ENCODE measurements at regions not wholly inside any gene's neighbourhood (a gene's known extent, or its start where the extent isn't known, plus 50 kb on each side); places are given as distances from the start of the nearest gene placed in this dataset.

DNA sequence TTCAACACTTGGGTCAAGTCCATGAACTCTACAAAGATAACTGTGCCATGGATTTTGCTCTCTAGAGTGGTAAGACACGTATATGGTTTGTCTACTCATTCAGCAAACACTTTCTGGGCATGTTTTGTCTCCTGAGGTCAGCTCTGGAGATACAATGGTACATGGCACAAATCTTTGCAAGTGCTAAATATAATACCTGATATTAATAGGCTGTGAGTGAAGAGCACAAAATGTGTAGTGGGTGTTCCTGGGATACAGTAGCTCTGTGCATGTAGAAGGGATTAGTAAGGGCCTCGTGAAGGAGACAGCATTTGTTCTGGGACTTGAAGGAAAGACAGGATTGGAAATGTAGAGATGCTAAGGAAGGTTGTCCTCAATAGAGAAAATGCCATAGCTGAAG, 360.9 kb downstream of the BCKDHB start (continued):
- TF ChIP-seq, protein P1, sequence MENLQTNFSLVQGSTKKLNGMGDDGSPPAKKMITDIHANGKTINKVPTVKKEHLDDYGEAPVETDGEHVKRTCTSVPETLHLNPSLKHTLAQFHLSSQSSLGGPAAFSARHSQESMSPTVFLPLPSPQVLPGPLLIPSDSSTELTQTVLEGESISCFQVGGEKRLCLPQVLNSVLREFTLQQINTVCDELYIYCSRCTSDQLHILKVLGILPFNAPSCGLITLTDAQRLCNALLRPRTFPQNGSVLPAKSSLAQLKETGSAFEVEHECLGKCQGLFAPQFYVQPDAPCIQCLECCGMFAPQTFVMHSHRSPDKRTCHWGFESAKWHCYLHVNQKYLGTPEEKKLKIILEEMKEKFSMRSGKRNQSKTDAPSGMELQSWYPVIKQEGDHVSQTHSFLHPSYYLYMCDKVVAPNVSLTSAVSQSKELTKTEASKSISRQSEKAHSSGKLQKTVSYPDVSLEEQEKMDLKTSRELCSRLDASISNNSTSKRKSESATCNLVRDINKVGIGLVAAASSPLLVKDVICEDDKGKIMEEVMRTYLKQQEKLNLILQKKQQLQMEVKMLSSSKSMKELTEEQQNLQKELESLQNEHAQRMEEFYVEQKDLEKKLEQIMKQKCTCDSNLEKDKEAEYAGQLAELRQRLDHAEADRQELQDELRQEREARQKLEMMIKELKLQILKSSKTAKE (IDR thresholded peaks at IDR 0.05; ENCODE audit: low read depth, poor library complexity, severe bottlenecking): no peak
- TF ChIP-seq CREB1 (IDR thresholded peaks at IDR 0.05; ENCODE audit: low read depth) (no peak), TCF7 (IDR thresholded peaks at IDR 0.05; ENCODE audit: borderline replicate concordance) (no peak), ZNF217 (IDR thresholded peaks at IDR 0.05) (no peak), ZNF207 (IDR thresholded peaks at IDR 0.05; ENCODE audit: borderline replicate concordance) (no peak)

DNA sequence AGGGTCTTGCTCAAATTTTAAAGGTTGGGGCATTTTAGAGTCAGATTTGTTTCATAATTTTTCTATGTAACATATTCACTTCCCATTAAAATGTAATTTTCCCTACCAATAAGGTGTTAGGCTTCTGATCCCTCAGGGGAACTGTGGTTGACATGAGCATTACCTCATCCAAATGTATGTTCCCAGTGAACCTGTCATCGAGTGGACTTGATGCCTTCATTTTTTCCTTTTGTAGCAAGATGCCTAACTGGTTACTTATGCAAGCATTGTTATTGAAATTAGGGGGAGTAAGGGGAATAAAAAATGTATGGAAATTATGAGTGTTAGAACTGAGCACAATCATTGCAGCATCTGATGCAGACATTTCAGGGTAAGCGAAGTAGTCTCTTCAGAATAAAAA, 360.5 kb downstream of the BCKDHB start:
- 87% methylated on average over 2 of the region's 2 CpGs for WGBS (ENCODE audit: insufficient coverage, insufficient replicate concordance, low lambda C conversion rate, missing lambda C conversion rate)
- no peak for ATAC-seq
- in situ Hi-C loops (cut with MboI): no loop called here
- TF ChIP-seq TCF3 (IDR thresholded peaks at IDR 0.05; ENCODE audit: borderline replicate concordance, insufficient read depth, low read depth, low read length): no peak
- TF ChIP-seq BMI1 (IDR thresholded peaks at IDR 0.05; ENCODE audit: borderline replicate concordance): no peak
- TF ChIP-seq PML (IDR thresholded peaks at IDR 0.05; ENCODE audit: low read length): no peak
- TF ChIP-seq ESRRA (IDR thresholded peaks at IDR 0.05; ENCODE audit: low read length): no peak
- TF ChIP-seq MEF2B (IDR thresholded peaks at IDR 0.05; ENCODE audit: partially characterized antibody, poor library complexity, severe bottlenecking): no peak
- no peak for TF ChIP-seq HDGF (IDR thresholded peaks at IDR 0.05)
- TF ChIP-seq POLR2AphosphoS2 (IDR thresholded peaks at IDR 0.05; ENCODE audit: low read depth, low read length): no peak
- no peak for TF ChIP-seq JUNB (IDR thresholded peaks at IDR 0.05)
- TF ChIP-seq, protein P2, sequence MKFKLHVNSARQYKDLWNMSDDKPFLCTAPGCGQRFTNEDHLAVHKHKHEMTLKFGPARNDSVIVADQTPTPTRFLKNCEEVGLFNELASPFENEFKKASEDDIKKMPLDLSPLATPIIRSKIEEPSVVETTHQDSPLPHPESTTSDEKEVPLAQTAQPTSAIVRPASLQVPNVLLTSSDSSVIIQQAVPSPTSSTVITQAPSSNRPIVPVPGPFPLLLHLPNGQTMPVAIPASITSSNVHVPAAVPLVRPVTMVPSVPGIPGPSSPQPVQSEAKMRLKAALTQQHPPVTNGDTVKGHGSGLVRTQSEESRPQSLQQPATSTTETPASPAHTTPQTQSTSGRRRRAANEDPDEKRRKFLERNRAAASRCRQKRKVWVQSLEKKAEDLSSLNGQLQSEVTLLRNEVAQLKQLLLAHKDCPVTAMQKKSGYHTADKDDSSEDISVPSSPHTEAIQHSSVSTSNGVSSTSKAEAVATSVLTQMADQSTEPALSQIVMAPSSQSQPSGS (IDR thresholded peaks at IDR 0.05; ENCODE audit: low read length): no peak
- TF ChIP-seq NBN (IDR thresholded peaks at IDR 0.05): no peak
- TF ChIP-seq, protein P3, sequence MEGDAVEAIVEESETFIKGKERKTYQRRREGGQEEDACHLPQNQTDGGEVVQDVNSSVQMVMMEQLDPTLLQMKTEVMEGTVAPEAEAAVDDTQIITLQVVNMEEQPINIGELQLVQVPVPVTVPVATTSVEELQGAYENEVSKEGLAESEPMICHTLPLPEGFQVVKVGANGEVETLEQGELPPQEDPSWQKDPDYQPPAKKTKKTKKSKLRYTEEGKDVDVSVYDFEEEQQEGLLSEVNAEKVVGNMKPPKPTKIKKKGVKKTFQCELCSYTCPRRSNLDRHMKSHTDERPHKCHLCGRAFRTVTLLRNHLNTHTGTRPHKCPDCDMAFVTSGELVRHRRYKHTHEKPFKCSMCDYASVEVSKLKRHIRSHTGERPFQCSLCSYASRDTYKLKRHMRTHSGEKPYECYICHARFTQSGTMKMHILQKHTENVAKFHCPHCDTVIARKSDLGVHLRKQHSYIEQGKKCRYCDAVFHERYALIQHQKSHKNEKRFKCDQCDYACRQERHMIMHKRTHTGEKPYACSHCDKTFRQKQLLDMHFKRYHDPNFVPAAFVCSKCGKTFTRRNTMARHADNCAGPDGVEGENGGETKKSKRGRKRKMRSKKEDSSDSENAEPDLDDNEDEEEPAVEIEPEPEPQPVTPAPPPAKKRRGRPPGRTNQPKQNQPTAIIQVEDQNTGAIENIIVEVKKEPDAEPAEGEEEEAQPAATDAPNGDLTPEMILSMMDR (IDR thresholded peaks at IDR 0.05 in 2 of 3, conservative IDR thresholded peaks at IDR 0.05 in 1 of 3; ENCODE audit: control insufficient read depth in 2 of 3, extremely low read depth in 1 of 3, insufficient read depth in 1 of 3, low read depth in 3 of 3, low read length in 3 of 3): no peak
- TF ChIP-seq STAT3 (IDR thresholded peaks at IDR 0.05; ENCODE audit: low read depth, low read length): no peak
- TF ChIP-seq FOXK2 (IDR thresholded peaks at IDR 0.05): no peak
- TF ChIP-seq, protein P4, sequence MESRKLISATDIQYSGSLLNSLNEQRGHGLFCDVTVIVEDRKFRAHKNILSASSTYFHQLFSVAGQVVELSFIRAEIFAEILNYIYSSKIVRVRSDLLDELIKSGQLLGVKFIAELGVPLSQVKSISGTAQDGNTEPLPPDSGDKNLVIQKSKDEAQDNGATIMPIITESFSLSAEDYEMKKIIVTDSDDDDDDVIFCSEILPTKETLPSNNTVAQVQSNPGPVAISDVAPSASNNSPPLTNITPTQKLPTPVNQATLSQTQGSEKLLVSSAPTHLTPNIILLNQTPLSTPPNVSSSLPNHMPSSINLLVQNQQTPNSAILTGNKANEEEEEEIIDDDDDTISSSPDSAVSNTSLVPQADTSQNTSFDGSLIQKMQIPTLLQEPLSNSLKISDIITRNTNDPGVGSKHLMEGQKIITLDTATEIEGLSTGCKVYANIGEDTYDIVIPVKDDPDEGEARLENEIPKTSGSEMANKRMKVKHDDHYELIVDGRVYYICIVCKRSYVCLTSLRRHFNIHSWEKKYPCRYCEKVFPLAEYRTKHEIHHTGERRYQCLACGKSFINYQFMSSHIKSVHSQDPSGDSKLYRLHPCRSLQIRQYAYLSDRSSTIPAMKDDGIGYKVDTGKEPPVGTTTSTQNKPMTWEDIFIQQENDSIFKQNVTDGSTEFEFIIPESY (IDR thresholded peaks at IDR 0.05): no peak

More for the DNA sequence above, 360.5 kb downstream of the BCKDHB start:
- H3K4me3 ChIP-seq: no peak overlapping the region
- ChIA-PET CTCF (interaction anchor here (0.6 kb wide), 1 partner anchor 1504 kb away, joined by 3 read pairs; no protein-coding TSS in a partner anchor), POLR2A (interaction anchor here (0.5 kb wide), 1 partner anchor 132 kb away, joined by 4 read pairs; no protein-coding TSS in a partner anchor), RAD21 (ENCODE audit: unreplicated experiment) (no interaction called here), SMC1A (ENCODE audit: uncharacterized antibody, unreplicated experiment) (interaction anchor here (1.9 kb wide), 1 partner anchor 9 kb away, joined by 6 read pairs; no protein-coding TSS in a partner anchor)
- H3K27ac ChIP-seq (ENCODE audit: control insufficient read depth, insufficient read depth): no peak overlapping the region
- H3K9ac ChIP-seq (ENCODE audit: control insufficient read depth, insufficient read depth, low read length): no peak overlapping the region
- H3K79me2 ChIP-seq (ENCODE audit: control insufficient read depth, insufficient read depth, low read length): no peaks in the 10 kb centered on the region
- no peak overlapping the region for H2AFZ ChIP-seq (ENCODE audit: control insufficient read depth, low read depth, low read length)
- no peaks in the 10 kb centered on the region for H3K4me1 ChIP-seq (ENCODE audit: control insufficient read depth, insufficient read depth, low read length)
- DNase-seq (ENCODE audit: low read depth, low spot score) (no peak), FAIRE-seq (no peak)
- no peaks in the 10 kb centered on the region for H4K20me1 ChIP-seq (ENCODE audit: control insufficient read depth, insufficient read depth)
- BruUV-seq (replicated peaks): no TSS peak
- intact Hi-C loops (cut with micrococcal nuclease; ENCODE audit: unreplicated experiment): no loop called here
- no peak overlapping the region for H3K4me2 ChIP-seq (ENCODE audit: control insufficient read depth, insufficient read depth)
- H3K9me3 ChIP-seq (replicated peaks; ENCODE audit: control insufficient read depth, insufficient read depth, low read length): no peaks in the 10 kb centered on the region
- no peaks in the 10 kb centered on the region for H3K27me3 ChIP-seq (replicated peaks in 1 of 2; ENCODE audit: control insufficient read depth in 2 of 2, insufficient read depth in 2 of 2, low read length in 1 of 2)
- H3K36me3 ChIP-seq (ENCODE audit: control insufficient read depth in 2 of 2, insufficient read depth in 2 of 2, low read length in 1 of 2): no peaks in the 10 kb centered on the region
